H1 (cell line): ENCODE measurements at regions not wholly inside any gene's neighbourhood (a gene's known extent, or its start where the extent isn't known, plus 50 kb on each side); places are given as distances from the start of the nearest gene placed in this dataset.

Source experiments
- CTCF ChIA-PET: fragments of 300-600 bp; sonication (Branson Sonifier 250); formaldehyde crosslinking; loops from one replicate; lab custom pipeline; 2021; ENCODE audit not compliant: partially characterized antibody; lab: Charles Lee
- POLR2A ChIA-PET: fragments of 300-600 bp; sonication (Branson Sonifier 250); formaldehyde crosslinking; loops from one replicate; lab custom pipeline; 2021; ENCODE audit warnings: inconsistent platforms; ENCODE audit not compliant: partially characterized antibody; lab: Charles Lee
- DNase-seq, 2 experiments: peaks; one replicate each; pipeline versions ENCODE4 v3.0.0 to v3.0.0-alpha.2; 2010 to 2022; ENCODE audit warnings: low spot score in 2 of 2, low read depth in 1 of 2, mixed read lengths in 1 of 2
- FAIRE-seq: peaks from 2 replicates; lab custom pipeline; 2011; peaks lifted over from hg19 to GRCh38; lab: Jason Lieb, UNC
- H2AFZ ChIP-seq: 2 replicates; pipeline ENCODE4 v1.8.1; 2012; ENCODE audit warnings: low read length, inconsistent platforms
- H2AK5ac ChIP-seq: 2 replicates; pipeline ENCODE4 v1.6.1; 2013; ENCODE audit warnings: low read depth, low read length
- H2BK120ac ChIP-seq: replicated peaks from 2 replicates; pipeline ENCODE3; 2013; ENCODE audit warnings: low read depth, low read length, inconsistent platforms
- H2BK12ac ChIP-seq: 2 replicates; pipeline ENCODE4 v1.6.1; 2013; ENCODE audit warnings: low read depth, low read length
- H2BK15ac ChIP-seq: 2 replicates; pipeline ENCODE4 v1.6.1; 2013; ENCODE audit warnings: low read length
- H2BK20ac ChIP-seq: 2 replicates; pipeline ENCODE4 v1.6.1; 2013; ENCODE audit warnings: low read length
- H2BK5ac ChIP-seq: 2 replicates; pipeline ENCODE4 v1.6.1; 2013; ENCODE audit warnings: low read depth, low read length
- H3K14ac ChIP-seq: 2 replicates; pipeline ENCODE4 v1.6.1; 2013; ENCODE audit warnings: inconsistent platforms; ENCODE audit not compliant: insufficient read length
- H3K18ac ChIP-seq: 2 replicates; pipeline ENCODE4 v1.6.1; 2013; ENCODE audit warnings: low read length; ENCODE audit errors: extremely low read depth
- H3K23ac ChIP-seq: 2 replicates; pipeline ENCODE4 v1.6.1; 2013; ENCODE audit warnings: inconsistent platforms; ENCODE audit not compliant: insufficient read length
- H3K23me2 ChIP-seq: 2 replicates; pipeline ENCODE4 v1.6.1; 2013; ENCODE audit warnings: low read depth, low read length
- H3K27ac ChIP-seq: 2 replicates; pipeline ENCODE4 v1.6.1; 2011; ENCODE audit warnings: low read depth, low read length, inconsistent platforms
- H3K27me3 ChIP-seq, 4 experiments: replicated peaks in 1 of 4; 1 replicate in 1 of 4; 2 replicates in 3 of 4; pipeline versions ENCODE4 v1.6.1 to v1.8.1; 2011 to 2013; ENCODE audit warnings: low read length in 3 of 4, mild to moderate bottlenecking in 3 of 4, inconsistent platforms in 2 of 4, mixed read lengths in 2 of 4, moderate library complexity in 1 of 4; ENCODE audit not compliant: control insufficient read depth in 3 of 4, insufficient read depth in 3 of 4; ENCODE audit errors: extremely low read depth in 1 of 4
- H3K36me3 ChIP-seq, 4 experiments: 2 replicates each; pipeline versions ENCODE4 v1.6.1 to v1.8.1; 2011 to 2013; ENCODE audit warnings: mild to moderate bottlenecking in 4 of 4, low read length in 3 of 4, moderate library complexity in 2 of 4, control low read depth in 1 of 4, inconsistent platforms in 1 of 4; ENCODE audit not compliant: insufficient read depth in 4 of 4, control insufficient read depth in 2 of 4
- H3K4ac ChIP-seq: replicated peaks from 2 replicates; pipeline ENCODE3; 2013; ENCODE audit warnings: low read length, low read depth, mixed read lengths, inconsistent platforms; ENCODE audit not compliant: insufficient read length
- H3K4me1 ChIP-seq, 4 experiments: replicated peaks in 1 of 4; 1 replicate in 1 of 4; 2 replicates in 3 of 4; pipeline versions ENCODE4 v1.6.1 to v1.8.1; 2011 to 2013; ENCODE audit warnings: low read length in 3 of 4, inconsistent platforms in 2 of 4, mixed read lengths in 1 of 4; ENCODE audit not compliant: insufficient read depth in 4 of 4, control insufficient read depth in 3 of 4
- H3K4me2 ChIP-seq, 2 experiments: 2 replicates each; pipeline versions ENCODE4 v1.6.1 to v1.8.1; 2011 to 2013; ENCODE audit warnings: low read depth in 2 of 2, low read length in 2 of 2, control low read depth in 1 of 2, inconsistent platforms in 1 of 2, mild to moderate bottlenecking in 1 of 2; ENCODE audit not compliant: insufficient read depth in 1 of 2
- H3K4me3 ChIP-seq, 4 experiments: fragments of 200-600, 300-600 bp in 1 of 4; sonication (generic), shearing (Covaris generic), sonication (Bioruptor Twin) in 1 of 4; 2 replicates each; pipeline versions ENCODE4 v1.5.1 to v1.8.1; 2011 to 2016; ENCODE audit warnings: low read length in 4 of 4, low read depth in 3 of 4, control low read depth in 2 of 4, inconsistent platforms in 2 of 4, mild to moderate bottlenecking in 2 of 4, mixed read lengths in 1 of 4, moderate library complexity in 1 of 4; ENCODE audit not compliant: insufficient read depth in 2 of 4; ENCODE audit errors: extremely low read depth in 1 of 4
- H3K56ac ChIP-seq: replicated peaks from 2 replicates; pipeline ENCODE3; 2013; ENCODE audit warnings: low read depth, mild to moderate bottlenecking, mixed read lengths, low read length, inconsistent platforms; ENCODE audit not compliant: insufficient read length
- H3K79me1 ChIP-seq: 2 replicates; pipeline ENCODE4 v1.6.1; 2013; ENCODE audit warnings: low read depth, low read length, control low read depth
- H3K79me2 ChIP-seq, 2 experiments: 2 replicates each; pipeline versions ENCODE4 v1.6.1 to v1.8.1; 2012 to 2013; ENCODE audit warnings: low read length in 2 of 2, mild to moderate bottlenecking in 2 of 2, inconsistent platforms in 1 of 2; ENCODE audit not compliant: insufficient read depth in 2 of 2, control insufficient read depth in 1 of 2
- H3K9ac ChIP-seq, 4 experiments: replicated peaks in 1 of 4; 1 replicate in 1 of 4; 2 replicates in 3 of 4; pipeline versions ENCODE4 v1.6.1 to v1.8.1; 2011 to 2013; ENCODE audit warnings: low read depth in 3 of 4, low read length in 3 of 4, control low read depth in 2 of 4, mild to moderate bottlenecking in 2 of 4, moderate library complexity in 2 of 4, inconsistent platforms in 1 of 4; ENCODE audit errors: extremely low read depth in 1 of 4
- H3K9me3 ChIP-seq, 2 experiments: 2 replicates each; pipeline versions ENCODE4 v1.6.1 to v1.8.1; 2012 to 2013; ENCODE audit warnings: mild to moderate bottlenecking in 2 of 2, moderate library complexity in 2 of 2, control low read depth in 1 of 2, inconsistent platforms in 1 of 2, low read depth in 1 of 2, low read length in 1 of 2, mixed read lengths in 1 of 2; ENCODE audit not compliant: insufficient read depth in 2 of 2
- H4K20me1 ChIP-seq, 2 experiments: replicated peaks in 1 of 2; 2 replicates each; pipeline versions ENCODE3 to v1.8.1; 2011 to 2013; ENCODE audit warnings: inconsistent platforms in 2 of 2, low read length in 2 of 2, mild to moderate bottlenecking in 1 of 2; ENCODE audit not compliant: insufficient read depth in 2 of 2, control insufficient read depth in 1 of 2
- H4K5ac ChIP-seq: 2 replicates; pipeline ENCODE4 v1.6.1; 2013; ENCODE audit warnings: low read length, low read depth, mixed read lengths, inconsistent platforms; ENCODE audit not compliant: insufficient read length
- H4K8ac ChIP-seq: 2 replicates; pipeline ENCODE4 v1.8.0; 2013; ENCODE audit warnings: mild to moderate bottlenecking, moderate library complexity, low read length, inconsistent platforms; ENCODE audit not compliant: insufficient read depth; ENCODE audit errors: extremely low read depth
- H4K91ac ChIP-seq: replicated peaks from 2 replicates; pipeline ENCODE3; 2013; ENCODE audit warnings: low read length, mixed read lengths, inconsistent platforms; ENCODE audit not compliant: insufficient read length
- BRCA1 ChIP-seq: IDR thresholded peaks from 2 replicates; pipeline ENCODE4 v1.6.1; 2012; ENCODE audit warnings: low read depth, low read length, improper control_type of control experiment
- CBX8 ChIP-seq: fragments of 300-800, 300-1000 bp; sonication (generic); IDR thresholded peaks from 2 replicates; pipeline ENCODE4 v1.7.1; 2016; ENCODE audit warnings: low read depth, low read length, borderline replicate concordance
- RXRA ChIP-seq: IDR thresholded peaks from 2 replicates; pipeline ENCODE4 v1.6.1; 2011; ENCODE audit warnings: low read depth, mild to moderate bottlenecking, low read length, moderate library complexity; ENCODE audit not compliant: insufficient read depth
- SUZ12 ChIP-seq: fragments of 200-600 bp; sonication (generic); IDR thresholded peaks from 2 replicates; pipeline ENCODE4 v1.6.1; 2012; ENCODE audit warnings: mild to moderate bottlenecking, inconsistent platforms, low read length, moderate library complexity, mixed read lengths
- TCF12 ChIP-seq: IDR thresholded peaks from 2 replicates; pipeline ENCODE4 v1.6.1; 2011; ENCODE audit warnings: low read depth, mild to moderate bottlenecking, low read length
- WGBS, 2 experiments: shearing (Covaris generic) in 1 of 2; methylation state at CpG; one replicate each; pipeline versions ENCODE4 v1.1.6 to v1.1.7; 2013 to 2015; ENCODE audit warnings: low lambda C conversion rate in 2 of 2, mixed read lengths in 2 of 2, inconsistent platforms in 1 of 2, low coverage in 1 of 2, missing lambda C conversion rate in 1 of 2; ENCODE audit not compliant: insufficient replicate concordance in 2 of 2, insufficient coverage in 1 of 2, insufficient read length in 1 of 2; ENCODE audit errors: extremely low coverage in 1 of 2, missing lambda C conversion rate in 1 of 2; 5-methylcytosine and 5-hydroxymethylcytosine counted together

- Histone ChIP-seq H3K4me2 (no peak overlapping the region), H4K91ac (no peak overlapping the region), H3K18ac (no peak overlapping the region), H3K56ac (no peak overlapping the region), H3K9me3 (no peaks in the 10 kb centered on the region), H3K23ac (no peak overlapping the region), H4K20me1 (no peaks in the 10 kb centered on the region), H3K4me3 (no peak overlapping the region), H2BK120ac (no peak overlapping the region), H3K14ac (no peak overlapping the region), H2BK20ac (no peak overlapping the region), H3K4ac (no peak overlapping the region), H3K79me2 (no peaks in the 10 kb centered on the region), H2AFZ (no peak overlapping the region), H3K36me3 (no peaks in the 10 kb centered on the region), H3K23me2 (no peaks in the 10 kb centered on the region; the same call in 1 of the 2 replicates), H3K27me3 (no peaks in the 10 kb centered on the region), H4K8ac (no peak overlapping the region), H3K4me1 (no peaks in the 10 kb centered on the region), H3K27ac (no peak overlapping the region), H4K5ac (no peak overlapping the region), H2BK12ac (no peak overlapping the region), H2BK5ac (no peak overlapping the region), H3K9ac (no peak overlapping the region), H2AK5ac (no peak overlapping the region), H3K79me1 (no peaks in the 10 kb centered on the region), H2BK15ac (no peak overlapping the region)
- no peak for DNase-seq
- no peak for FAIRE-seq
- TF ChIP-seq CBX8: no peak
- TF ChIP-seq BRCA1: no peak
- TF ChIP-seq SUZ12: no peak
- TF ChIP-seq TCF12: no peak
- TF ChIP-seq RXRA: no peak
- POLR2A ChIA-PET: no interaction called here
- 85% methylated on average over 12 of the region's 12 CpGs; no CpG with 5 or more reads in 1 of the 2 experiments for WGBS, 2 experiments
- CTCF ChIA-PET: no interaction called here
Observed at GRCh38 chr9:21580636-21581378, 98.7 kb upstream of the IFNE start.
